Transverse colon (tissue), 4 donors: ENCODE measurements at regions not wholly inside any gene's neighbourhood (a gene's known extent, or its start where the extent isn't known, plus 50 kb on each side); places are given as distances from the start of the nearest gene placed in this dataset.

Source experiments
- POLR2AphosphoS5 ChIP-seq, 3 donors: sonication (generic); formaldehyde crosslinking; IDR thresholded peaks; one replicate each; pipeline ENCODE4 v1.6.1; 2016; ENCODE audit warnings: antibody characterized with exemption in 3 of 3
- TF ChIP-seq, protein P1 (sequence below), 5 experiments: fragments of 200-600 bp in 3 of 5; fragments of 450-650 bp in 2 of 5; sonication (generic) in 3 of 5; IDR thresholded peaks; 1 replicate in 2 of 5; 2 replicates in 3 of 5; pipeline ENCODE4 v1.5.1; 2016 to 2017; ENCODE audit warnings: antibody characterized with exemption in 5 of 5, inconsistent platforms in 3 of 5, mild to moderate bottlenecking in 2 of 5, moderate library complexity in 1 of 5

DNA sequence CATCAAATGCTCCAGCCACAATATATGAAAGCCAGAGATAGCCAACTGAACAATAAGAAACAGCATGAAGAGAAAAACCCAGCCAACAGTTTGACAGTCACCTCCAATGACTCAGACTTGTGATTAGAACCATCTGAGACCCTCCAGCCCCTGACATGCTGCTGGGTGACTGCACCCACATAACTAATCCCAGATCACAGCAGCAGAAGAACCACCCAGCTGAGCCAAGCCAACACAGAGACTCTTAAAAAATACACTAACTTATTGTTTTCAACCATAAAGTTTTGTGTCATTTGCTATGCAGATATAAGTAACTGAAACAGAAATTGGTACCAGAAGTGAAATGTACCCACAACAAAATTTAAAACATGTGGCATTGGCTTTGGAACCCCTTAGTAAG is 314.3 kb upstream of the DYNLRB2 start:
- TF ChIP-seq, protein P1, sequence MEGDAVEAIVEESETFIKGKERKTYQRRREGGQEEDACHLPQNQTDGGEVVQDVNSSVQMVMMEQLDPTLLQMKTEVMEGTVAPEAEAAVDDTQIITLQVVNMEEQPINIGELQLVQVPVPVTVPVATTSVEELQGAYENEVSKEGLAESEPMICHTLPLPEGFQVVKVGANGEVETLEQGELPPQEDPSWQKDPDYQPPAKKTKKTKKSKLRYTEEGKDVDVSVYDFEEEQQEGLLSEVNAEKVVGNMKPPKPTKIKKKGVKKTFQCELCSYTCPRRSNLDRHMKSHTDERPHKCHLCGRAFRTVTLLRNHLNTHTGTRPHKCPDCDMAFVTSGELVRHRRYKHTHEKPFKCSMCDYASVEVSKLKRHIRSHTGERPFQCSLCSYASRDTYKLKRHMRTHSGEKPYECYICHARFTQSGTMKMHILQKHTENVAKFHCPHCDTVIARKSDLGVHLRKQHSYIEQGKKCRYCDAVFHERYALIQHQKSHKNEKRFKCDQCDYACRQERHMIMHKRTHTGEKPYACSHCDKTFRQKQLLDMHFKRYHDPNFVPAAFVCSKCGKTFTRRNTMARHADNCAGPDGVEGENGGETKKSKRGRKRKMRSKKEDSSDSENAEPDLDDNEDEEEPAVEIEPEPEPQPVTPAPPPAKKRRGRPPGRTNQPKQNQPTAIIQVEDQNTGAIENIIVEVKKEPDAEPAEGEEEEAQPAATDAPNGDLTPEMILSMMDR (IDR thresholded peaks at IDR 0.05): no peak
- no peak for TF ChIP-seq POLR2AphosphoS5 (IDR thresholded peaks at IDR 0.05)
